Esophagus squamous epithelium (tissue), 4 donors: ENCODE measurements at regions not wholly inside any gene's neighbourhood (a gene's known extent, or its start where the extent isn't known, plus 50 kb on each side); places are given as distances from the start of the nearest gene placed in this dataset.

Experiments used
- POLR2A ChIP-seq, 4 donors: fragments of 450-650 bp; IDR thresholded peaks; one replicate each; pipeline ENCODE4 v1.6.1; 2017; ENCODE audit warnings: antibody characterized with exemption in 4 of 4, mild to moderate bottlenecking in 4 of 4, moderate library complexity in 3 of 4
- TF ChIP-seq, protein P1 (sequence below), 6 experiments: fragments of 450-650 bp in 4 of 6; fragments of 200-600 bp in 2 of 6; sonication (generic) in 2 of 6; IDR thresholded peaks; one replicate each; pipeline ENCODE4 v1.5.1; 2016 to 2019; ENCODE audit warnings: antibody characterized with exemption in 6 of 6, mild to moderate bottlenecking in 4 of 6, moderate library complexity in 4 of 6

DNA sequence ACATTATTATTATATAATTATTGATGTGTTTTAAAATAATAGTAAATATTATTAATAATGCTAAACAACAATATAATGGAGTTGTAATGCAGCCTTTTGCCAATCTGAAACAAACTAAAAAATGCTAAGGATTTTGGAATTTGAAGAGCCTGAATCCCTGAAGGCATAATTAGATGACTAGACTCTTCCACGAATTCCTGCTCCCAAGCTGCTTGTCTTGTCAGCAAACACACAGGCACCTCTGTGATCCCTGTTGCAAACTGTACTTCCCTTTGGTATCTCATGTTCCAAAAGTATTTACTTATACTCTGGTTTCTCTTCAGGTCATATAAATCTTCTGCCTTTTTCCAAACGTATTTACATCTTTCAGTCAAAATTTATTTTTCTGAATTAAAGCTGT, 1862.4 kb downstream of the OLFM4 start:
- no peak for TF ChIP-seq POLR2A (IDR thresholded peaks at IDR 0.05)
- TF ChIP-seq, protein P1, sequence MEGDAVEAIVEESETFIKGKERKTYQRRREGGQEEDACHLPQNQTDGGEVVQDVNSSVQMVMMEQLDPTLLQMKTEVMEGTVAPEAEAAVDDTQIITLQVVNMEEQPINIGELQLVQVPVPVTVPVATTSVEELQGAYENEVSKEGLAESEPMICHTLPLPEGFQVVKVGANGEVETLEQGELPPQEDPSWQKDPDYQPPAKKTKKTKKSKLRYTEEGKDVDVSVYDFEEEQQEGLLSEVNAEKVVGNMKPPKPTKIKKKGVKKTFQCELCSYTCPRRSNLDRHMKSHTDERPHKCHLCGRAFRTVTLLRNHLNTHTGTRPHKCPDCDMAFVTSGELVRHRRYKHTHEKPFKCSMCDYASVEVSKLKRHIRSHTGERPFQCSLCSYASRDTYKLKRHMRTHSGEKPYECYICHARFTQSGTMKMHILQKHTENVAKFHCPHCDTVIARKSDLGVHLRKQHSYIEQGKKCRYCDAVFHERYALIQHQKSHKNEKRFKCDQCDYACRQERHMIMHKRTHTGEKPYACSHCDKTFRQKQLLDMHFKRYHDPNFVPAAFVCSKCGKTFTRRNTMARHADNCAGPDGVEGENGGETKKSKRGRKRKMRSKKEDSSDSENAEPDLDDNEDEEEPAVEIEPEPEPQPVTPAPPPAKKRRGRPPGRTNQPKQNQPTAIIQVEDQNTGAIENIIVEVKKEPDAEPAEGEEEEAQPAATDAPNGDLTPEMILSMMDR (IDR thresholded peaks at IDR 0.05), result no peak
